SK-N-SH treated with all-trans-retinoic acid at 6 μM for 48 hours (cell line): ENCODE measurements at regions not wholly inside any gene's neighbourhood (a gene's known extent, or its start where the extent isn't known, plus 50 kb on each side); places are given as distances from the start of the nearest gene placed in this dataset.

Experiments
- ATAC-seq: fragments of 200-7000 bp; cut with Tn5 transposase; 3 replicates; pipeline ENCODE4 v1.9.1; 2020; ENCODE audit warnings: mild to moderate bottlenecking, moderate library complexity
- ARNTL ChIP-seq: fragments of 450-650 bp; formaldehyde crosslinking; IDR thresholded peaks from 2 replicates; pipeline ENCODE4 v1.5.0; 2020; ENCODE audit warnings: low read depth, mild to moderate bottlenecking, moderate library complexity, borderline replicate concordance
- BACH2 ChIP-seq: fragments of 250-450 bp; sonication (Bioruptor Pico); IDR thresholded peaks from 2 replicates; pipeline ENCODE4 v1.9.0; 2021; ENCODE audit warnings: mild to moderate bottlenecking, borderline replicate concordance
- CSDC2 ChIP-seq: fragments of 250-450 bp; sonication (Bioruptor Pico); IDR thresholded peaks from 2 replicates; pipeline ENCODE4 v1.5.0; 2020; ENCODE audit warnings: mild to moderate bottlenecking, moderate library complexity
- ESRRG ChIP-seq: fragments of 250-450 bp; sonication (Bioruptor Pico); IDR thresholded peaks from 2 replicates; pipeline ENCODE4 v1.6.1; 2021; ENCODE audit warnings: mild to moderate bottlenecking
- GLIS3 ChIP-seq: fragments of 250-450 bp; sonication (Bioruptor Pico); IDR thresholded peaks from 2 replicates; pipeline ENCODE4 v1.5.0; 2020; ENCODE audit warnings: mild to moderate bottlenecking, moderate library complexity
- ISL1 ChIP-seq: fragments of 250-450 bp; sonication (Bioruptor Pico); IDR thresholded peaks from 2 replicates; pipeline ENCODE4 v2.1.2; 2022; ENCODE audit warnings: mild to moderate bottlenecking, moderate library complexity
- OSR1 ChIP-seq: fragments of 250-450 bp; sonication (Bioruptor Pico); IDR thresholded peaks from 2 replicates; pipeline ENCODE4 v1.8.0; 2022; ENCODE audit warnings: moderate library complexity, mild to moderate bottlenecking, inconsistent platforms
- PPARA ChIP-seq: fragments of 250-450 bp; sonication (Bioruptor Pico); IDR thresholded peaks from 2 replicates; pipeline ENCODE4 v1.5.0; 2020; ENCODE audit warnings: mild to moderate bottlenecking, borderline replicate concordance
- RARB ChIP-seq: fragments of 250-450 bp; sonication (Bioruptor Pico); IDR thresholded peaks from 2 replicates; pipeline ENCODE4 v1.8.0; 2021; ENCODE audit warnings: mild to moderate bottlenecking, moderate library complexity
- TCF4 ChIP-seq: fragments of 250-450 bp; sonication (Bioruptor Pico); IDR thresholded peaks from 2 replicates; pipeline ENCODE4 v1.8.0; 2021; ENCODE audit warnings: mild to moderate bottlenecking, moderate library complexity, borderline replicate concordance
- TOX ChIP-seq: fragments of 250-450 bp; sonication (Bioruptor Pico); IDR thresholded peaks from 2 replicates; pipeline ENCODE4 v1.8.0; 2021; ENCODE audit warnings: mild to moderate bottlenecking, moderate library complexity, borderline replicate concordance
- ZC3H10 ChIP-seq: fragments of 250-450 bp; sonication (Bioruptor Pico); IDR thresholded peaks from 2 replicates; pipeline ENCODE4 v1.5.1; 2021; ENCODE audit warnings: mild to moderate bottlenecking, moderate library complexity
- ZFP3 ChIP-seq: fragments of 250-450 bp; sonication (Bioruptor Pico); IDR thresholded peaks from 2 replicates; pipeline ENCODE4 v1.5.0; 2020; ENCODE audit warnings: mild to moderate bottlenecking, moderate library complexity
- ZFP30 ChIP-seq: fragments of 450-650 bp; formaldehyde crosslinking; IDR thresholded peaks from 2 replicates; pipeline ENCODE4 v1.5.0; 2022; ENCODE audit warnings: mild to moderate bottlenecking, moderate library complexity
- ZNF565 ChIP-seq: fragments of 450-650 bp; formaldehyde crosslinking; conservative IDR thresholded peaks from 2 replicates; pipeline ENCODE4 v1.5.0; 2020; ENCODE audit warnings: low read depth, mild to moderate bottlenecking, moderate library complexity
- ZNF70 ChIP-seq: fragments of 450-650 bp; formaldehyde crosslinking; IDR thresholded peaks from 2 replicates; pipeline ENCODE4 v1.5.0; 2020; ENCODE audit warnings: mild to moderate bottlenecking, moderate library complexity
- TF ChIP-seq, protein P1 (sequence below): fragments of 250-450 bp; sonication (Bioruptor Pico); IDR thresholded peaks from 2 replicates; pipeline ENCODE4 v1.8.0; 2021; ENCODE audit warnings: low read depth, mild to moderate bottlenecking, moderate library complexity, borderline replicate concordance
- TF ChIP-seq, protein P2 (sequence below): fragments of 250-450 bp; sonication (Bioruptor Pico); IDR thresholded peaks from 2 replicates; pipeline ENCODE4 v1.5.0; 2020; ENCODE audit warnings: mild to moderate bottlenecking, moderate library complexity
- TF ChIP-seq, protein P3 (sequence below): fragments of 250-450 bp; sonication (Bioruptor Pico); IDR thresholded peaks from 2 replicates; pipeline ENCODE4 v1.5.1; 2021; ENCODE audit warnings: mild to moderate bottlenecking, moderate library complexity
- TF ChIP-seq, protein P4 (sequence below): fragments of 250-450 bp; sonication (Bioruptor Pico); IDR thresholded peaks from 2 replicates; pipeline ENCODE4 v1.5.1; 2020; ENCODE audit warnings: low read depth, mild to moderate bottlenecking, moderate library complexity

DNA sequence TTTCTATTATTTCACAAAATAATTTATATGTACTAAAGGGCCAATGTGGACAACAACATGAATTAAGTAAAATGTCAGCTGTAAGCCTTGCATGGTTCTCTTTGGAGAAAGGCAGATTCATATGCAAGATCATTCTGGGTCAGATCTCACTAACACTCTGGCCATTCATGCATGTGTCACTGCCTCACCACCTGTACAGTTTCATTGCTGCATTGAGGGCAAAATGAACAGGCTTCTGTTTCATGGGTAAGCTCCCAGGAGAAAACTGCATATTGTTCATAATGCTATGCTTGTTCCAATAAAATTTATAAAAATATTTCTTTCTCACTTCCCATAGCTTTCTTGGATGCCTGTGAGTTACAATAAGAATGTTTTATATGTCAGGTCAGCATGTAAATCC is 275.2 kb downstream of the ZNF248 start:
- ATAC-seq = no peak
- TF ChIP-seq RARB (CRISPR knock-in tag) (no peak), ZC3H10 (no peak)
- TF ChIP-seq, protein P1, sequence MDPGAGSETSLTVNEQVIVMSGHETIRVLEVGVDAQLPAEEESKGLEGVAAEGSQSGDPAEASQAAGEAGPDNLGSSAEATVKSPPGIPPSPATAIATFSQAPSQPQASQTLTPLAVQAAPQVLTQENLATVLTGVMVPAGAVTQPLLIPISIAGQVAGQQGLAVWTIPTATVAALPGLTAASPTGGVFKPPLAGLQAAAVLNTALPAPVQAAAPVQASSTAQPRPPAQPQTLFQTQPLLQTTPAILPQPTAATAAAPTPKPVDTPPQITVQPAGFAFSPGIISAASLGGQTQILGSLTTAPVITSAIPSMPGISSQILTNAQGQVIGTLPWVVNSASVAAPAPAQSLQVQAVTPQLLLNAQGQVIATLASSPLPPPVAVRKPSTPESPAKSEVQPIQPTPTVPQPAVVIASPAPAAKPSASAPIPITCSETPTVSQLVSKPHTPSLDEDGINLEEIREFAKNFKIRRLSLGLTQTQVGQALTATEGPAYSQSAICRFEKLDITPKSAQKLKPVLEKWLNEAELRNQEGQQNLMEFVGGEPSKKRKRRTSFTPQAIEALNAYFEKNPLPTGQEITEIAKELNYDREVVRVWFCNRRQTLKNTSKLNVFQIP = no peak

DNA sequence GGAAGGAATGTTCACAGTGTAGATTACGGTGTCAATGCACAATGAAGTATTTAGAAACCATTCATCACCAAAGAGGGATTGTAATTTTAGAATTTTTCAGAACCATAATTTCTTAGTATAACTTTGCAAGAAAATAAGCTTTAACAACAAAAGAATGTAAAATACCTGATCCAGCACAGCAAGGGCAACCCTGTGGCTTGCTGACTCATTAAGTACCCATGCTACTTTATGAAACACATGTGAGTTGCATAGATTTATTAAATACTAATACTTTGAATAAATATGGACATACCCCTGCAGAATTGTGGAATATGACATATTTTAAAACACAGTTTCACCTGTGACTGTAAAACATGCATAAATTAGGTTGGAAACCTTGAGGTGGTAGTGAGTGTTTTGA is 281.3 kb downstream of the ZNF248 start:
- no peak for ATAC-seq
- TF ChIP-seq GLIS3 (CRISPR knock-in tag) (no peak), ZFP30 (CRISPR knock-in tag) (no peak), ZFP3 (CRISPR knock-in tag) (no peak), ESRRG (no peak), TOX (CRISPR knock-in tag) (no peak), OSR1 (CRISPR knock-in tag) (no peak), BACH2 (CRISPR knock-in tag) (no peak), ZC3H10 (no peak), ISL1 (CRISPR knock-in tag) (no peak), TCF4 (no peak), PPARA (no peak), CSDC2 (CRISPR knock-in tag) (no peak), ZNF70 (CRISPR knock-in tag) (no peak), ARNTL (CRISPR knock-in tag) (no peak), RARB (CRISPR knock-in tag) (no peak), ZNF565 (CRISPR knock-in tag) (no peak)
- TF ChIP-seq, protein P1 = no peak
- TF ChIP-seq, protein P2, sequence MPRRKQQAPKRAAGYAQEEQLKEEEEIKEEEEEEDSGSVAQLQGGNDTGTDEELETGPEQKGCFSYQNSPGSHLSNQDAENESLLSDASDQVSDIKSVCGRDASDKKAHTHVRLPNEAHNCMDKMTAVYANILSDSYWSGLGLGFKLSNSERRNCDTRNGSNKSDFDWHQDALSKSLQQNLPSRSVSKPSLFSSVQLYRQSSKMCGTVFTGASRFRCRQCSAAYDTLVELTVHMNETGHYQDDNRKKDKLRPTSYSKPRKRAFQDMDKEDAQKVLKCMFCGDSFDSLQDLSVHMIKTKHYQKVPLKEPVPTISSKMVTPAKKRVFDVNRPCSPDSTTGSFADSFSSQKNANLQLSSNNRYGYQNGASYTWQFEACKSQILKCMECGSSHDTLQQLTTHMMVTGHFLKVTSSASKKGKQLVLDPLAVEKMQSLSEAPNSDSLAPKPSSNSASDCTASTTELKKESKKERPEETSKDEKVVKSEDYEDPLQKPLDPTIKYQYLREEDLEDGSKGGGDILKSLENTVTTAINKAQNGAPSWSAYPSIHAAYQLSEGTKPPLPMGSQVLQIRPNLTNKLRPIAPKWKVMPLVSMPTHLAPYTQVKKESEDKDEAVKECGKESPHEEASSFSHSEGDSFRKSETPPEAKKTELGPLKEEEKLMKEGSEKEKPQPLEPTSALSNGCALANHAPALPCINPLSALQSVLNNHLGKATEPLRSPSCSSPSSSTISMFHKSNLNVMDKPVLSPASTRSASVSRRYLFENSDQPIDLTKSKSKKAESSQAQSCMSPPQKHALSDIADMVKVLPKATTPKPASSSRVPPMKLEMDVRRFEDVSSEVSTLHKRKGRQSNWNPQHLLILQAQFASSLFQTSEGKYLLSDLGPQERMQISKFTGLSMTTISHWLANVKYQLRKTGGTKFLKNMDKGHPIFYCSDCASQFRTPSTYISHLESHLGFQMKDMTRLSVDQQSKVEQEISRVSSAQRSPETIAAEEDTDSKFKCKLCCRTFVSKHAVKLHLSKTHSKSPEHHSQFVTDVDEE = no peak
- TF ChIP-seq, protein P3, sequence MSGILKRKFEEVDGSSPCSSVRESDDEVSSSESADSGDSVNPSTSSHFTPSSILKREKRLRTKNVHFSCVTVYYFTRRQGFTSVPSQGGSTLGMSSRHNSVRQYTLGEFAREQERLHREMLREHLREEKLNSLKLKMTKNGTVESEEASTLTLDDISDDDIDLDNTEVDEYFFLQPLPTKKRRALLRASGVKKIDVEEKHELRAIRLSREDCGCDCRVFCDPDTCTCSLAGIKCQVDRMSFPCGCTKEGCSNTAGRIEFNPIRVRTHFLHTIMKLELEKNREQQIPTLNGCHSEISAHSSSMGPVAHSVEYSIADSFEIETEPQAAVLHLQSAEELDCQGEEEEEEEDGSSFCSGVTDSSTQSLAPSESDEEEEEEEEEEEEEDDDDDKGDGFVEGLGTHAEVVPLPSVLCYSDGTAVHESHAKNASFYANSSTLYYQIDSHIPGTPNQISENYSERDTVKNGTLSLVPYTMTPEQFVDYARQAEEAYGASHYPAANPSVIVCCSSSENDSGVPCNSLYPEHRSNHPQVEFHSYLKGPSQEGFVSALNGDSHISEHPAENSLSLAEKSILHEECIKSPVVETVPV (CRISPR knock-in tag) = no peak
- TF ChIP-seq, protein P4, sequence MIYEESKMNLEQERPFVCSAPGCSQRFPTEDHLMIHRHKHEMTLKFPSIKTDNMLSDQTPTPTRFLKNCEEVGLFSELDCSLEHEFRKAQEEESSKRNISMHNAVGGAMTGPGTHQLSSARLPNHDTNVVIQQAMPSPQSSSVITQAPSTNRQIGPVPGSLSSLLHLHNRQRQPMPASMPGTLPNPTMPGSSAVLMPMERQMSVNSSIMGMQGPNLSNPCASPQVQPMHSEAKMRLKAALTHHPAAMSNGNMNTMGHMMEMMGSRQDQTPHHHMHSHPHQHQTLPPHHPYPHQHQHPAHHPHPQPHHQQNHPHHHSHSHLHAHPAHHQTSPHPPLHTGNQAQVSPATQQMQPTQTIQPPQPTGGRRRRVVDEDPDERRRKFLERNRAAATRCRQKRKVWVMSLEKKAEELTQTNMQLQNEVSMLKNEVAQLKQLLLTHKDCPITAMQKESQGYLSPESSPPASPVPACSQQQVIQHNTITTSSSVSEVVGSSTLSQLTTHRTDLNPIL (CRISPR knock-in tag) = no peak

DNA sequence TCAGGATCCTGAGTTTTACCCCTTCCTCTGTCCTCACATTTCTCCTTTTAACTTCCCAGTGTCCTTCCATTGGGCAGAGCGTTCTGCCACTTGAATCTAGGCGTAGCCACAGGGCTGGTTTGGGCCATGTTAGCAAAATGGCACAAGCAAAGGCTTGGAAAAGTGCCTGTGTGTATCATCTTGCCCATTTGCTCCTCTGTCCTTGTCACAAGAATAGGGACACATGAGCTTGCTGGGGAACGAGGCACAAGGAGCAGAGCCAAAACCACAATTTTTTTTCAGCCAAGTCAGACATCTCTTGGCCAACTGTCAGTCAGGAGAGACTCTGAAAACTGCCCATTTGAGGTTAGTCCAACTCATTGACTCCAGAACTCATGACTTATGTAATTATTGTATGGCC is 285.2 kb downstream of the ZNF248 start:
- TF ChIP-seq, protein P3 (CRISPR knock-in tag) = no peak
- TF ChIP-seq ISL1 (CRISPR knock-in tag) = no peak
- no peak for TF ChIP-seq ZFP3 (CRISPR knock-in tag)
- no peak for TF ChIP-seq ZFP30 (CRISPR knock-in tag)
- no peak for TF ChIP-seq RARB (CRISPR knock-in tag)
- TF ChIP-seq, protein P1 = no peak
- no peak for TF ChIP-seq TOX (CRISPR knock-in tag)
- no peak for TF ChIP-seq GLIS3 (CRISPR knock-in tag)
- TF ChIP-seq ZC3H10 = no peak
- no peak for ATAC-seq
